ENCODE measurements at regions not wholly inside any gene's neighbourhood (a gene's known extent, or its start where the extent isn't known, plus 50 kb on each side); places are given as distances from the start of the nearest gene placed in this dataset.

DNA sequence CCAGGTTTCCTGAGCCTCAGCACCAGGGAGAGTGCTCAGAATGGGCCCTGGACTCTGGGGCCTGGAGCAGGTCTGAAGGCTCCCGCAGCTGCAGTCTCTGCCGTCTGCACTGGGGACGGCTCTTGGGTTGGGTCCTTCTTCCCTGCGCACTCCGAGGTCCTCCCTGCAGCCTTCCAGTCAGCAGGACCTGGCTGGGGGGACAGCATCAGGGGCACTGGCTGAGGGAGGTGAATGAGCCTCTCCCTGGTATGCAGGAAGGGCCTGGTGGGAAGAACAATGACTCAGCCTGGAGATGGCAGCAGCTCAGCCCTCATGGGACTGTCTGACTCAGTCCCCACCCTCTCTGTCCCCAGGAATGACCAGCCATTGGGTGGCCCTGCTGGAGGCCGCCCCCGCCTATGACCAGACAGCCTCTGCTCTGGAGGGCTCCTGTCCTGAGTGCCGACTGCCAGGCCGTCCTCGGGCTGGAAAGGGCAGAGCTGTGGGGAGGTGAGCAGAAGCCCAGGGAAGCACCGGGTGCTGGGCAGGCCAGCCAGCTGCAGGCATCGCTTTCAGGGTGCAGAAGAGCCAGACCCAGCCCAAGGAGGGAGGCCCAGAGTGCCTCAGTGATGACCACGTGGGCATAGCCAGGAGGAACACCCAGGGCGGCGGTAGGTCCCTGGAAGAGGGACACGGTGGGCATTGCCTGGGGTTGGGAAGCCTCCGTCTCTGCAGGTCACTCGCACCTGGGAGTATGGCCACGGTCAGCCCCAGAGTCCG is 455.0 kb downstream of the BRD1 start:
- CTCF ChIA-PET, result interaction anchor here (0.6 kb wide), 1 partner anchor 275 kb away, joined by 6 read pairs; no protein-coding TSS in a partner anchor
- TF ChIP-seq SP1 (IDR thresholded peaks at IDR 0.05; ENCODE audit: low read depth) (no peak), CBX3 (IDR thresholded peaks at IDR 0.05; ENCODE audit: low read depth) (no peak), POLR2AphosphoS5 (IDR thresholded peaks at IDR 0.05; ENCODE audit: low read depth, low read length) (peak; percentile 53), EZH2 (IDR thresholded peaks at IDR 0.05) (no peak), ELF1 (IDR thresholded peaks at IDR 0.05; ENCODE audit: borderline replicate concordance, low read depth) (no peak), YY1 (IDR thresholded peaks at IDR 0.05; ENCODE audit: extremely low read depth, insufficient replicate concordance, low read depth, low read length) (no peak), EZH2phosphoT487 (IDR thresholded peaks at IDR 0.05; ENCODE audit: borderline replicate concordance) (no peak), CEBPB (IDR thresholded peaks at IDR 0.05; ENCODE audit: low read depth) (no peak), FOSL1 (IDR thresholded peaks at IDR 0.05; ENCODE audit: low read depth) (peak; percentile 55), JUND (IDR thresholded peaks at IDR 0.05) (0 out of 2 replicates have a peak, but pooled peaks have one; percentile 29), SRF (IDR thresholded peaks at IDR 0.05; ENCODE audit: low read depth) (no peak), EGR1 (IDR thresholded peaks at IDR 0.05; ENCODE audit: low read depth) (peak; percentile 91), RAD21 (IDR thresholded peaks at IDR 0.05; ENCODE audit: low read depth) (no peak; the same call in 1 of the 2 replicates), ZFX (IDR thresholded peaks at IDR 0.05) (no peak), SIN3A (IDR thresholded peaks at IDR 0.05; ENCODE audit: low read depth) (no peak), POLR2A (IDR thresholded peaks at IDR 0.05; ENCODE audit: borderline replicate concordance, extremely low read depth, insufficient read depth, insufficient read length) (no peak)
- TF ChIP-seq, protein P1, sequence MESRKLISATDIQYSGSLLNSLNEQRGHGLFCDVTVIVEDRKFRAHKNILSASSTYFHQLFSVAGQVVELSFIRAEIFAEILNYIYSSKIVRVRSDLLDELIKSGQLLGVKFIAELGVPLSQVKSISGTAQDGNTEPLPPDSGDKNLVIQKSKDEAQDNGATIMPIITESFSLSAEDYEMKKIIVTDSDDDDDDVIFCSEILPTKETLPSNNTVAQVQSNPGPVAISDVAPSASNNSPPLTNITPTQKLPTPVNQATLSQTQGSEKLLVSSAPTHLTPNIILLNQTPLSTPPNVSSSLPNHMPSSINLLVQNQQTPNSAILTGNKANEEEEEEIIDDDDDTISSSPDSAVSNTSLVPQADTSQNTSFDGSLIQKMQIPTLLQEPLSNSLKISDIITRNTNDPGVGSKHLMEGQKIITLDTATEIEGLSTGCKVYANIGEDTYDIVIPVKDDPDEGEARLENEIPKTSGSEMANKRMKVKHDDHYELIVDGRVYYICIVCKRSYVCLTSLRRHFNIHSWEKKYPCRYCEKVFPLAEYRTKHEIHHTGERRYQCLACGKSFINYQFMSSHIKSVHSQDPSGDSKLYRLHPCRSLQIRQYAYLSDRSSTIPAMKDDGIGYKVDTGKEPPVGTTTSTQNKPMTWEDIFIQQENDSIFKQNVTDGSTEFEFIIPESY (IDR thresholded peaks at IDR 0.05; ENCODE audit: extremely low read depth, insufficient replicate concordance, low read length), result no peak
- TF ChIP-seq, protein P2, sequence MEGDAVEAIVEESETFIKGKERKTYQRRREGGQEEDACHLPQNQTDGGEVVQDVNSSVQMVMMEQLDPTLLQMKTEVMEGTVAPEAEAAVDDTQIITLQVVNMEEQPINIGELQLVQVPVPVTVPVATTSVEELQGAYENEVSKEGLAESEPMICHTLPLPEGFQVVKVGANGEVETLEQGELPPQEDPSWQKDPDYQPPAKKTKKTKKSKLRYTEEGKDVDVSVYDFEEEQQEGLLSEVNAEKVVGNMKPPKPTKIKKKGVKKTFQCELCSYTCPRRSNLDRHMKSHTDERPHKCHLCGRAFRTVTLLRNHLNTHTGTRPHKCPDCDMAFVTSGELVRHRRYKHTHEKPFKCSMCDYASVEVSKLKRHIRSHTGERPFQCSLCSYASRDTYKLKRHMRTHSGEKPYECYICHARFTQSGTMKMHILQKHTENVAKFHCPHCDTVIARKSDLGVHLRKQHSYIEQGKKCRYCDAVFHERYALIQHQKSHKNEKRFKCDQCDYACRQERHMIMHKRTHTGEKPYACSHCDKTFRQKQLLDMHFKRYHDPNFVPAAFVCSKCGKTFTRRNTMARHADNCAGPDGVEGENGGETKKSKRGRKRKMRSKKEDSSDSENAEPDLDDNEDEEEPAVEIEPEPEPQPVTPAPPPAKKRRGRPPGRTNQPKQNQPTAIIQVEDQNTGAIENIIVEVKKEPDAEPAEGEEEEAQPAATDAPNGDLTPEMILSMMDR (IDR thresholded peaks at IDR 0.05 in 2 of 3, conservative IDR thresholded peaks at IDR 0.05 in 1 of 3; ENCODE audit: borderline replicate concordance in 1 of 3, insufficient read depth in 1 of 3, low read depth in 2 of 3, low read length in 2 of 3), result no peak
- TF ChIP-seq, protein P3, sequence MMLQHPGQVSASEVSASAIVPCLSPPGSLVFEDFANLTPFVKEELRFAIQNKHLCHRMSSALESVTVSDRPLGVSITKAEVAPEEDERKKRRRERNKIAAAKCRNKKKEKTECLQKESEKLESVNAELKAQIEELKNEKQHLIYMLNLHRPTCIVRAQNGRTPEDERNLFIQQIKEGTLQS (IDR thresholded peaks at IDR 0.05), result no peak
- TF ChIP-seq, protein P4, sequence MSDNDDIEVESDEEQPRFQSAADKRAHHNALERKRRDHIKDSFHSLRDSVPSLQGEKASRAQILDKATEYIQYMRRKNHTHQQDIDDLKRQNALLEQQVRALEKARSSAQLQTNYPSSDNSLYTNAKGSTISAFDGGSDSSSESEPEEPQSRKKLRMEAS (IDR thresholded peaks at IDR 0.05), result peak; percentile 61
- TF ChIP-seq, protein P5, sequence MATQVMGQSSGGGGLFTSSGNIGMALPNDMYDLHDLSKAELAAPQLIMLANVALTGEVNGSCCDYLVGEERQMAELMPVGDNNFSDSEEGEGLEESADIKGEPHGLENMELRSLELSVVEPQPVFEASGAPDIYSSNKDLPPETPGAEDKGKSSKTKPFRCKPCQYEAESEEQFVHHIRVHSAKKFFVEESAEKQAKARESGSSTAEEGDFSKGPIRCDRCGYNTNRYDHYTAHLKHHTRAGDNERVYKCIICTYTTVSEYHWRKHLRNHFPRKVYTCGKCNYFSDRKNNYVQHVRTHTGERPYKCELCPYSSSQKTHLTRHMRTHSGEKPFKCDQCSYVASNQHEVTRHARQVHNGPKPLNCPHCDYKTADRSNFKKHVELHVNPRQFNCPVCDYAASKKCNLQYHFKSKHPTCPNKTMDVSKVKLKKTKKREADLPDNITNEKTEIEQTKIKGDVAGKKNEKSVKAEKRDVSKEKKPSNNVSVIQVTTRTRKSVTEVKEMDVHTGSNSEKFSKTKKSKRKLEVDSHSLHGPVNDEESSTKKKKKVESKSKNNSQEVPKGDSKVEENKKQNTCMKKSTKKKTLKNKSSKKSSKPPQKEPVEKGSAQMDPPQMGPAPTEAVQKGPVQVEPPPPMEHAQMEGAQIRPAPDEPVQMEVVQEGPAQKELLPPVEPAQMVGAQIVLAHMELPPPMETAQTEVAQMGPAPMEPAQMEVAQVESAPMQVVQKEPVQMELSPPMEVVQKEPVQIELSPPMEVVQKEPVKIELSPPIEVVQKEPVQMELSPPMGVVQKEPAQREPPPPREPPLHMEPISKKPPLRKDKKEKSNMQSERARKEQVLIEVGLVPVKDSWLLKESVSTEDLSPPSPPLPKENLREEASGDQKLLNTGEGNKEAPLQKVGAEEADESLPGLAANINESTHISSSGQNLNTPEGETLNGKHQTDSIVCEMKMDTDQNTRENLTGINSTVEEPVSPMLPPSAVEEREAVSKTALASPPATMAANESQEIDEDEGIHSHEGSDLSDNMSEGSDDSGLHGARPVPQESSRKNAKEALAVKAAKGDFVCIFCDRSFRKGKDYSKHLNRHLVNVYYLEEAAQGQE (IDR thresholded peaks at IDR 0.05; ENCODE audit: low read depth), result no peak

More for the DNA sequence above, 455.0 kb downstream of the BRD1 start:
- peak overlapping the region; percentile 77 for H3K27ac ChIP-seq (ENCODE audit: low read depth, low read length)
- no peaks in the 10 kb centered on the region for H3K27me3 ChIP-seq (ENCODE audit: insufficient read depth, low read length)
- H4K20me1 ChIP-seq (ENCODE audit: insufficient read depth), result no peaks in the 10 kb centered on the region
- H3K79me2 ChIP-seq (ENCODE audit: insufficient read depth, low read length), result no peaks in the 10 kb centered on the region
- H3K9ac ChIP-seq (ENCODE audit: low read length), result peak overlapping the region; percentile 51
- ChIA-PET POLR2A (no interaction called here), RAD21 (ENCODE audit: low non-redundant PET in 1 of 2, low total read pairs in 2 of 2, uncharacterized antibody in 2 of 2, unreplicated experiment in 2 of 2) (no interaction called here)
- intact Hi-C loops (cut with micrococcal nuclease), result no loop called here
- H3K9me3 ChIP-seq (ENCODE audit: control insufficient read depth in 1 of 2, insufficient read depth in 1 of 2, low read depth in 1 of 2, low read length in 2 of 2), result no peaks in the 10 kb centered on the region
- DNase-seq (ENCODE audit: low read depth, low spot score) (peak; percentile 83), ATAC-seq (peak; percentile 97)
- no peak overlapping the region for H2AFZ ChIP-seq (ENCODE audit: low read depth, low read length, poor library complexity, severe bottlenecking)
- peak overlapping the region; percentile 35 to 48 for H3K4me3 ChIP-seq (replicated peaks in 1 of 2; ENCODE audit: low read depth in 1 of 2, low read length in 2 of 2)
- H3K9me2 ChIP-seq (ENCODE audit: insufficient read depth), result no peaks in the 10 kb centered on the region
- no peaks in the 10 kb centered on the region for H3K36me3 ChIP-seq (ENCODE audit: control insufficient read depth in 1 of 2, insufficient read depth in 2 of 2, low read length in 2 of 2)
- peak overlapping the region; percentile 86 for H3K4me2 ChIP-seq (ENCODE audit: low read length)
- peaks cover 23 to 35% of the 10 kb centered on the region in 2 experiments for H3K4me1 ChIP-seq (ENCODE audit: control insufficient read depth in 1 of 2, insufficient read depth in 2 of 2, low read length in 2 of 2)
- BruUV-seq (replicated peaks), result no TSS peak
